HepG2 (cell line): ENCODE measurements at regions not wholly inside any gene's neighbourhood (a gene's known extent, or its start where the extent isn't known, plus 50 kb on each side); places are given as distances from the start of the nearest gene placed in this dataset.

Source experiments
- ATAC-seq: fragments of 200-7000 bp; cut with Tn5 transposase; 3 replicates; pipeline ENCODE4 v1.9.1; 2020; ENCODE audit warnings: mild to moderate bottlenecking, moderate library complexity
- BruUV-seq: library from RNA; stranded (reverse); fragments of 400-500 nt; replicated peaks from 2 replicates; lab custom pipeline; 2021; lab: Mats Ljungman, UMichigan
- CTCF ChIA-PET: fragments of 300-600 bp; formaldehyde crosslinking; extraction: SDS; loops from one replicate; lab custom pipeline; 2021; ENCODE audit warnings: low total read pairs, inconsistent platforms, low intra/inter-chr PET ratio; lab: Yijun Ruan, JAX
- POLR2A ChIA-PET: fragments of 350-600 bp; sonication (Branson Sonifier 250); formaldehyde crosslinking; loops from one replicate; lab custom pipeline; 2020; ENCODE audit warnings: antibody characterized with exemption, inconsistent platforms; lab: Yijun Ruan, JAX
- DNase-seq: peaks from one replicate; pipeline ENCODE4 v3.0.0-alpha.2; 2015; ENCODE audit warnings: low spot score
- FAIRE-seq: peaks from 3 replicates; lab custom pipeline; 2011; peaks lifted over from hg19 to GRCh38; lab: Jason Lieb, UNC
- H2AFZ ChIP-seq: one replicate; pipeline ENCODE4 v1.6.1; 2011; ENCODE audit warnings: low read length, inconsistent platforms
- H3K27ac ChIP-seq: fragments of 300-600 bp; 3 replicates; pipeline ENCODE4 v1.8.0; 2011; ENCODE audit warnings: mixed run types, mild to moderate bottlenecking, mixed read lengths, low read length, inconsistent platforms; ENCODE audit not compliant: insufficient read depth; ENCODE audit errors: extremely low read length
- H3K27me3 ChIP-seq, 2 experiments: fragments of 200-600 bp in 1 of 2; 2 replicates in 1 of 2; 3 replicates in 1 of 2; pipeline versions ENCODE4 v1.6.0 to v1.8.0; 2011; ENCODE audit warnings: low read length in 2 of 2, mild to moderate bottlenecking in 2 of 2, moderate library complexity in 2 of 2, inconsistent platforms in 1 of 2; ENCODE audit not compliant: insufficient read depth in 2 of 2, control insufficient read depth in 1 of 2
- H3K36me3 ChIP-seq, 2 experiments: fragments of 200-600 bp in 1 of 2; replicated peaks in 1 of 2; 2 replicates in 1 of 2; 3 replicates in 1 of 2; pipeline versions ENCODE4 v1.5.1 to v1.8.0; 2011; ENCODE audit warnings: low read length in 2 of 2, inconsistent platforms in 1 of 2; ENCODE audit not compliant: insufficient read depth in 2 of 2, control insufficient read depth in 1 of 2
- H3K4me1 ChIP-seq: 2 replicates; pipeline ENCODE4 v1.5.1; 2012; ENCODE audit warnings: low read length, inconsistent platforms; ENCODE audit not compliant: insufficient read depth
- H3K4me2 ChIP-seq: 2 replicates; pipeline ENCODE4 v1.6.0; 2011; ENCODE audit warnings: low read depth, low read length, inconsistent platforms
- H3K4me3 ChIP-seq, 3 experiments: fragments of 200-600 bp in 1 of 3; sonication (generic), shearing (Covaris generic) in 1 of 3; replicated peaks in 1 of 3; 2 replicates each; pipeline ENCODE4 v1.5.1; 2011 to 2016; ENCODE audit warnings: low read length in 3 of 3, inconsistent platforms in 2 of 3, low read depth in 2 of 3, mild to moderate bottlenecking in 2 of 3, control low read depth in 1 of 3, mixed read lengths in 1 of 3; ENCODE audit not compliant: insufficient read depth in 1 of 3
- H3K79me2 ChIP-seq: one replicate; pipeline ENCODE4 v1.6.1; 2011; ENCODE audit warnings: low read length, inconsistent platforms; ENCODE audit not compliant: insufficient read depth
- H3K9ac ChIP-seq: 2 replicates; pipeline ENCODE4 v1.6.0; 2011; ENCODE audit warnings: mild to moderate bottlenecking, low read depth, low read length, inconsistent platforms; ENCODE audit not compliant: insufficient read depth
- H3K9me3 ChIP-seq: 2 replicates; pipeline ENCODE4 v1.5.1; 2012; ENCODE audit warnings: mild to moderate bottlenecking, low read length
- H4K20me1 ChIP-seq: 2 replicates; pipeline ENCODE4 v1.6.0; 2011; ENCODE audit warnings: inconsistent platforms, mild to moderate bottlenecking, low read length, moderate library complexity; ENCODE audit not compliant: insufficient read depth
- ATF5 ChIP-seq: sonication (generic); formaldehyde crosslinking; IDR thresholded peaks from 2 replicates; pipeline ENCODE4 v1.4.0; 2020; ENCODE audit warnings: mild to moderate bottlenecking, low read depth, missing genetic modification reagents
- CTCF ChIP-seq: sonication (generic); formaldehyde crosslinking; IDR thresholded peaks from 2 replicates; pipeline ENCODE4 v1.5.0; 2020; ENCODE audit warnings: mild to moderate bottlenecking, missing genetic modification reagents, moderate library complexity
- ISX ChIP-seq: sonication (generic); formaldehyde crosslinking; conservative IDR thresholded peaks from 2 replicates; pipeline ENCODE4 v1.5.0; 2020; ENCODE audit warnings: missing genetic modification reagents
- MYPOP ChIP-seq: sonication (generic); formaldehyde crosslinking; IDR thresholded peaks from 2 replicates; pipeline ENCODE4 v1.8.1; 2023; ENCODE audit warnings: mild to moderate bottlenecking, moderate library complexity, missing genetic modification reagents
- SMC3 ChIP-seq: IDR thresholded peaks from 2 replicates; pipeline ENCODE4 v1.6.1; 2011; ENCODE audit warnings: low read length, improper control_type of control experiment
- STAG1 ChIP-seq: sonication (generic); formaldehyde crosslinking; IDR thresholded peaks from 2 replicates; pipeline ENCODE4 v1.4.0; 2020; ENCODE audit warnings: missing genetic modification reagents
- ZNF33B ChIP-seq: sonication (generic); formaldehyde crosslinking; IDR thresholded peaks from 2 replicates; pipeline ENCODE4 v1.5.1; 2020; ENCODE audit warnings: mild to moderate bottlenecking, missing genetic modification reagents
- WGBS: methylation state at CpG from one replicate; pipeline ENCODE4 v1.1.6; 2017; ENCODE audit warnings: low lambda C conversion rate; 5-methylcytosine and 5-hydroxymethylcytosine counted together
- in situ Hi-C: cut with HindIII; loops from 2 replicates; pipeline ENCODE4 v1.10.0; 2017; ENCODE audit warnings: low pct_unique_long_range_greater_than_20kb; ENCODE audit not compliant: extremely low pct_ligation_motif_present
- intact Hi-C: fragments of 100-400 bp; cut with micrococcal nuclease; formaldehyde crosslinking; loops from one replicate; pipeline ENCODE4 v1.10.0; 2022; ENCODE audit not compliant: unreplicated experiment

- Histone ChIP-seq H3K4me1 (no peaks in the 10 kb centered on the region), H3K9ac (no peak overlapping the region), H3K4me3 (no peak overlapping the region), H2AFZ (no peak overlapping the region)
- POLR2A ChIA-PET, result no interaction called here
- no TSS peak for BruUV-seq
- in situ Hi-C loops, result no loop called here
- FAIRE-seq, result no peak
- TF ChIP-seq SMC3 (peak; percentile 39; the same call in 1 of the 2 replicates), MYPOP (CRISPR knock-in tag) (no peak), ATF5 (CRISPR knock-in tag) (no peak), ISX (CRISPR knock-in tag) (no peak), CTCF (CRISPR knock-in tag) (peak; percentile 60), STAG1 (CRISPR knock-in tag) (peak; percentile 57), ZNF33B (no peak)
- TF ChIP-seq, all 625 proteins: peak for 3
- intact Hi-C loops, result loop anchor here (2.0 kb wide), 1 partner anchor 1054 kb away; no protein-coding TSS in a partner anchor
- no peak overlapping the region for H3K27ac ChIP-seq
- H3K9me3 ChIP-seq, result no peaks in the 10 kb centered on the region; the same call in 1 of the 2 replicates
- H3K27me3 ChIP-seq, result no peaks in the 10 kb centered on the region
- ATAC-seq (peak; percentile 46; the same call in 2 of the 3 replicates), DNase-seq (no peak)
- CTCF ChIA-PET, result interaction anchor here (1.3 kb wide), 1 partner anchor 1054 kb away, joined by 4 read pairs; no protein-coding TSS in a partner anchor
- H3K36me3 ChIP-seq, result no peaks in the 10 kb centered on the region
- no peak overlapping the region for H3K4me2 ChIP-seq
- no peaks in the 10 kb centered on the region for H4K20me1 ChIP-seq
- WGBS, result 28% methylated on average over 12 of the region's 12 CpGs
- H3K79me2 ChIP-seq, result no peaks in the 10 kb centered on the region
Measured at GRCh38 chr17:70622368-70623260, 453.3 kb downstream of the KCNJ2 start.
